ENCODE measurements at regions not wholly inside any gene's neighbourhood (a gene's known extent, or its start where the extent isn't known, plus 50 kb on each side); places are given as distances from the start of the nearest gene placed in this dataset.

- Histone ChIP-seq H3K23me2 (ENCODE audit: low read depth, low read length) (no peaks in the 10 kb centered on the region; the same call in 1 of the 2 replicates), H3K36me3 (ENCODE audit: control insufficient read depth in 2 of 4, insufficient read depth in 4 of 4, low read length in 3 of 4) (no peaks in the 10 kb centered on the region), H3K4me3 (ENCODE audit: extremely low read depth in 1 of 4, insufficient read depth in 2 of 4, low read depth in 3 of 4, low read length in 4 of 4) (no peak overlapping the region), H3K18ac (ENCODE audit: extremely low read depth, low read length) (no peak overlapping the region), H4K5ac (ENCODE audit: insufficient read length, low read depth, low read length) (no peak overlapping the region), H2BK15ac (ENCODE audit: low read length) (0 out of 2 replicates have a peak overlapping the region, but pooled peaks have one; percentile 13), H3K9me3 (ENCODE audit: insufficient read depth in 2 of 2, low read depth in 1 of 2, low read length in 1 of 2) (no peaks in the 10 kb centered on the region), H4K8ac (ENCODE audit: extremely low read depth, insufficient read depth, low read length) (no peak overlapping the region), H3K4me2 (ENCODE audit: insufficient read depth in 1 of 2, low read depth in 2 of 2, low read length in 2 of 2) (no peak overlapping the region), H3K4ac (replicated peaks; ENCODE audit: insufficient read length, low read depth, low read length) (no peak overlapping the region), H3K27ac (ENCODE audit: low read depth, low read length) (no peak overlapping the region), H4K91ac (replicated peaks; ENCODE audit: insufficient read length, low read length) (no peak overlapping the region), H3K79me2 (ENCODE audit: control insufficient read depth in 1 of 2, insufficient read depth in 2 of 2, low read length in 2 of 2) (no peaks in the 10 kb centered on the region), H4K20me1 (replicated peaks in 1 of 2; ENCODE audit: control insufficient read depth in 1 of 2, insufficient read depth in 2 of 2, low read length in 2 of 2) (no peaks in the 10 kb centered on the region), H2BK120ac (replicated peaks; ENCODE audit: low read depth, low read length) (no peak overlapping the region), H3K9ac (replicated peaks in 1 of 4; ENCODE audit: extremely low read depth in 1 of 4, low read depth in 3 of 4, low read length in 3 of 4) (no peak overlapping the region), H2AFZ (ENCODE audit: low read length) (no peak overlapping the region), H2BK20ac (ENCODE audit: low read length) (no peak overlapping the region), H3K14ac (ENCODE audit: insufficient read length) (no peak overlapping the region), H2AK5ac (ENCODE audit: low read depth, low read length) (no peak overlapping the region), H3K4me1 (replicated peaks in 1 of 4; ENCODE audit: control insufficient read depth in 3 of 4, insufficient read depth in 4 of 4, low read length in 3 of 4) (peaks cover 0 to 10% (median 2%) of the 10 kb centered on the region in 4 experiments; a peak in 2 of 7 replicates), H2BK5ac (ENCODE audit: low read depth, low read length) (no peak overlapping the region), H3K27me3 (replicated peaks in 1 of 4; ENCODE audit: control insufficient read depth in 3 of 4, extremely low read depth in 1 of 4, insufficient read depth in 3 of 4, low read length in 3 of 4) (no peaks in the 10 kb centered on the region; a peak in 1 of 7 replicates), H3K56ac (replicated peaks; ENCODE audit: insufficient read length, low read depth, low read length) (no peak overlapping the region), H3K23ac (ENCODE audit: insufficient read length) (no peak overlapping the region), H3K79me1 (ENCODE audit: low read depth, low read length) (no peaks in the 10 kb centered on the region), H2BK12ac (ENCODE audit: low read depth, low read length) (no peak overlapping the region)
- POLR2A ChIA-PET (ENCODE audit: partially characterized antibody), result no interaction called here
- CTCF ChIA-PET (ENCODE audit: partially characterized antibody), result interaction anchor here (1.1 to 11.4 kb wide), 7 partner anchors 8 to 328 kb away, joined by 3 to 94 read pairs (median 12); no protein-coding TSS in a partner anchor
- FAIRE-seq, result no peak
- no peak for DNase-seq (ENCODE audit: low read depth in 1 of 2, low spot score in 2 of 2)
- 83% methylated on average over 7 of the region's 7 CpGs; no CpG with 5 or more reads in 1 of the 2 experiments for WGBS, 2 experiments (ENCODE audit: extremely low coverage in 1 of 2, insufficient coverage in 1 of 2, insufficient read length in 1 of 2, insufficient replicate concordance in 2 of 2, low coverage in 1 of 2, low lambda C conversion rate in 2 of 2, missing lambda C conversion rate in 1 of 2)
- TF ChIP-seq SAP30 (IDR thresholded peaks at IDR 0.05; ENCODE audit: insufficient read depth, insufficient replicate concordance, low read length) (no peak), HDAC6 (IDR thresholded peaks at IDR 0.05; ENCODE audit: low read depth, low read length) (no peak), KDM5A (IDR thresholded peaks at IDR 0.05; ENCODE audit: low read length) (no peak), POLR2AphosphoS5 (IDR thresholded peaks at IDR 0.05; ENCODE audit: low read depth, low read length) (no peak), TAF7 (optimal IDR thresholded peaks at IDR 0.05; ENCODE audit: borderline replicate concordance, low read depth, low read length) (no peak), CHD1 (IDR thresholded peaks at IDR 0.05; ENCODE audit: low read depth, low read length) (no peak), ATF3 (IDR thresholded peaks at IDR 0.05; ENCODE audit: insufficient read depth, low read depth, low read length) (no peak), KDM1A (IDR thresholded peaks at IDR 0.05; ENCODE audit: borderline replicate concordance, low read length) (no peak), FOSL1 (IDR thresholded peaks at IDR 0.05; ENCODE audit: insufficient read depth, low read depth, low read length) (no peak), ATF2 (IDR thresholded peaks at IDR 0.05; ENCODE audit: low read length) (no peak), JUND (IDR thresholded peaks at IDR 0.05; ENCODE audit: low read length) (no peak), RFX5 (IDR thresholded peaks at IDR 0.05; ENCODE audit: borderline replicate concordance, low read depth, low read length) (no peak)
These were observed 111.3 kb upstream of the CSF3R start for GRCh38 chr1:36594023-36594422.

Measured in H1 (cell line).